Stomach (tissue), 8 donors: ENCODE measurements at regions not wholly inside any gene's neighbourhood (a gene's known extent, or its start where the extent isn't known, plus 50 kb on each side); places are given as distances from the start of the nearest gene placed in this dataset.

ENCODE experiments used
- DNase-seq, 2 donors: peaks; one replicate each; pipeline versions ENCODE4 v3.0.0 to v3.0.0-alpha.2; 2013 to 2019
- H3K27ac ChIP-seq, 5 donors: fragments of 200-600 bp in 4 of 5; sonication (generic) in 4 of 5; one replicate each; pipeline ENCODE4 v1.5.1; 2013 to 2019; ENCODE audit warnings: mild to moderate bottlenecking in 1 of 5, moderate library complexity in 1 of 5
- H3K27me3 ChIP-seq, 3 donors: fragments of 200-600 bp; sonication (generic); one replicate each; pipeline ENCODE4 v1.5.1; 2017 to 2019; ENCODE audit warnings: mixed run types in 1 of 3
- H3K36me3 ChIP-seq, 4 donors: fragments of 200-600 bp; sonication (generic); 1 replicate in 3 of 4; 2 replicates in 1 of 4; pipeline ENCODE4 v1.5.1; 2016 to 2019
- H3K4me1 ChIP-seq, 4 donors: fragments of 200-600 bp; sonication (generic); one replicate each; pipeline ENCODE4 v1.5.1; 2016 to 2019
- H3K4me3 ChIP-seq, 4 donors: fragments of 200-600 bp; sonication (generic) in 3 of 4; one replicate each; pipeline ENCODE4 v1.5.1; 2016 to 2019; ENCODE audit warnings: mild to moderate bottlenecking in 1 of 4
- H3K9me3 ChIP-seq, 4 donors: fragments of 200-600 bp; sonication (generic); one replicate each; pipeline ENCODE4 v1.5.1; 2016 to 2019
- CTCF ChIP-seq, 7 experiments: fragments of 450-650 bp in 4 of 7; fragments of 200-600 bp in 3 of 7; sonication (generic) in 3 of 7; IDR thresholded peaks; one replicate each; pipeline ENCODE4 v1.5.1; 2016 to 2019; ENCODE audit warnings: antibody characterized with exemption in 7 of 7, control low read depth in 2 of 7, mild to moderate bottlenecking in 1 of 7
- EP300 ChIP-seq: sonication (generic); formaldehyde crosslinking; IDR thresholded peaks from one replicate; pipeline ENCODE4 v1.6.1; 2017; ENCODE audit warnings: antibody characterized with exemption
- POLR2A ChIP-seq, 4 donors: fragments of 450-650 bp; IDR thresholded peaks; one replicate each; pipeline ENCODE4 v1.6.1; 2016; ENCODE audit warnings: antibody characterized with exemption in 4 of 4, control low read depth in 2 of 4, mild to moderate bottlenecking in 1 of 4, moderate library complexity in 1 of 4
- POLR2AphosphoS5 ChIP-seq, 3 donors: sonication (generic); formaldehyde crosslinking; IDR thresholded peaks; one replicate each; pipeline ENCODE4 v1.6.1; 2016; ENCODE audit warnings: antibody characterized with exemption in 3 of 3
- WGBS, 5 donors: extraction: QIAGEN DNeasy Blood & Tissue Kit in 3 of 5; methylation state at CpG; one replicate each; pipeline versions ENCODE4 v1.1.5 to v1.1.7; 2013 to 2018; 5-methylcytosine and 5-hydroxymethylcytosine counted together
- intact Hi-C: fragments of 100-400 bp; cut with DNase I; formaldehyde crosslinking; loops from one replicate; pipeline ENCODE4 v1.15.1; 2023; ENCODE audit warnings: low total_unique reads
- donor health status: healthy with polysubstance abuse.
- donor health status: Bipolar disorder and iron deficiency.
- donor health status: healthy.

- DNase-seq: no peak
- no peak for TF ChIP-seq POLR2A (IDR thresholded peaks at IDR 0.05)
- Histone ChIP-seq H3K36me3 (no peaks in the 10 kb centered on the region), H3K4me1 (no peaks in the 10 kb centered on the region), H3K9me3 (no peaks in the 10 kb centered on the region), H3K4me3 (no peak overlapping the region), H3K27ac (no peak overlapping the region), H3K27me3 (no peaks in the 10 kb centered on the region)
- intact Hi-C loops: no loop called here
- 66 to 92% (median 77%) methylated on average over 2 of the region's 2 CpGs for WGBS, 5 donors
Observed at GRCh38 chr9:38288502-38288901, 104.0 kb upstream of the ALDH1B1 start.

GRCh38 chr9:38287420-38287985 is 105.0 kb upstream of the ALDH1B1 start:
- Histone ChIP-seq H3K4me3 (no peak overlapping the region), H3K27ac (no peak overlapping the region), H3K27me3 (no peaks in the 10 kb centered on the region), H3K9me3 (no peaks in the 10 kb centered on the region), H3K4me1 (no peaks in the 10 kb centered on the region), H3K36me3 (no peaks in the 10 kb centered on the region)
- TF ChIP-seq POLR2AphosphoS5 (IDR thresholded peaks at IDR 0.05) (no peak), POLR2A (IDR thresholded peaks at IDR 0.05) (no peak), EP300 (no peak), CTCF (IDR thresholded peaks at IDR 0.05) (no peak)
- DNase-seq: no peak
- intact Hi-C loops: no loop called here
- 75 to 89% (median 81%) methylated on average over 2 of the region's 2 CpGs for WGBS, 5 donors

GRCh38 chr9:38286766-38287165 is 105.7 kb upstream of the ALDH1B1 start:
- WGBS, 5 donors: 80 to 91% (median 89%) methylated on average over 2 of the region's 2 CpGs
- Histone ChIP-seq H3K36me3 (no peaks in the 10 kb centered on the region), H3K27me3 (no peaks in the 10 kb centered on the region), H3K4me1 (no peaks in the 10 kb centered on the region), H3K9me3 (no peaks in the 10 kb centered on the region), H3K27ac (no peak overlapping the region), H3K4me3 (no peak overlapping the region)
- intact Hi-C loops: no loop called here
- no peak for DNase-seq
- TF ChIP-seq POLR2A (IDR thresholded peaks at IDR 0.05) (no peak), CTCF (IDR thresholded peaks at IDR 0.05) (no peak), POLR2AphosphoS5 (IDR thresholded peaks at IDR 0.05) (no peak), EP300 (no peak)

- no peak overlapping the region for H3K4me3 ChIP-seq
- intact Hi-C loops: no loop called here
- H3K36me3 ChIP-seq: no peaks in the 10 kb centered on the region
- TF ChIP-seq POLR2AphosphoS5 (IDR thresholded peaks at IDR 0.05) (no peak), CTCF (IDR thresholded peaks at IDR 0.05) (no peak), EP300 (no peak), POLR2A (IDR thresholded peaks at IDR 0.05) (no peak)
- no peak overlapping the region for H3K27ac ChIP-seq
- no peaks in the 10 kb centered on the region for H3K4me1 ChIP-seq
- H3K9me3 ChIP-seq: no peaks in the 10 kb centered on the region
- no peak for DNase-seq
- no peaks in the 10 kb centered on the region for H3K27me3 ChIP-seq
Observed at GRCh38 chr9:38286357-38286756, 106.1 kb upstream of the ALDH1B1 start.

DNA sequence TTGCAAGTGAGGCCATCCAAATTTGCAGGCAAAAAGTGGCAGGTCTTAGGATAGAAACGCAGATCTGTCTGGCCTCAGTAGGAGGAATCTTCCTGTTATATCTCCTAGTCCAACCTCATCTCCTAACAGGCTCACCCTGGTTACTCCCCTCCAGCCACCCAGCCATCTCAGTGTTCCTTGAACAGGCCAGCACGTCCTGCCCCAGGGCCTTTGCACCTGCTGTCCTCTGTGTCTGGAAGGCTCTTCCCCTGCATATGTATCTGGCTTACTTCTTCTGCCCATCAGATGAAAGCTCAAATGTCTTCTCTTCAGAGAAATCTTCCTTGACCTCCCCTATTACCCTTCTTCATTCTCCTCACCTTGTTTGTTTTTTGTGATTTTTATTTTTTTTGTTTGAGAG is 107.3 kb upstream of the ALDH1B1 start:
- WGBS, 5 donors: 29 to 68% (median 45%) methylated on average over 2 of the region's 2 CpGs
- intact Hi-C loops: no loop called here
- Histone ChIP-seq H3K4me1 (no peaks in the 10 kb centered on the region), H3K9me3 (no peaks in the 10 kb centered on the region), H3K27me3 (peaks cover 0 to 4% (median 0%) of the 10 kb centered on the region in 3 donors), H3K27ac (no peak overlapping the region), H3K36me3 (no peaks in the 10 kb centered on the region), H3K4me3 (no peak overlapping the region)
- DNase-seq: no peak
- TF ChIP-seq EP300: no peak
- no peak for TF ChIP-seq POLR2AphosphoS5 (IDR thresholded peaks at IDR 0.05)
- TF ChIP-seq POLR2A (IDR thresholded peaks at IDR 0.05): no peak
- no peak for TF ChIP-seq CTCF (IDR thresholded peaks at IDR 0.05)
